ENCODE measurements at regions not wholly inside any gene's neighbourhood (a gene's known extent, or its start where the extent isn't known, plus 50 kb on each side); places are given as distances from the start of the nearest gene placed in this dataset.

DNA sequence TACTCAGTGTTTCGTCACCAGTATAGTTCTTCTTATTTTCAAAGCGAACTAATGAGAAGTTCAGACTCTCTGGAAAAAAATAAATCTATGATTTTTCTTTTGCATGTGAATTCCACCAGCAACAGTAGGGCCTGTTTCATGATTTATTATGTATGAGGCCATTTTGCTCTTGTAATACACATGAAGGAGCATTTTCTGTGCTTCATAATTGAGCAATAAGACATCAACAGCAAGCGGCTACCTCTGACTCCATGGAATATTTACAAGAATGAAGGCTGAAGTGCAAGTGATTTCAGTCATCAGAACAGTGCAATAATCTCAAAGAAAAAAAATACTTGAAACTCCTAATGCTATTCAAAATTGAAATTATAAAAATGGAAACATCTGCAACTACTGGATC lies 282.9 kb upstream of the EDIL3 start:
- ATAC-seq = no peak
- H3K4me3 ChIP-seq = no peak overlapping the region
- H3K36me3 ChIP-seq = no peaks in the 10 kb centered on the region
- no peaks in the 10 kb centered on the region for H3K9me3 ChIP-seq
- H3K4me1 ChIP-seq = no peaks in the 10 kb centered on the region
- no peak overlapping the region for H3K27ac ChIP-seq
- TF ChIP-seq, protein P1, sequence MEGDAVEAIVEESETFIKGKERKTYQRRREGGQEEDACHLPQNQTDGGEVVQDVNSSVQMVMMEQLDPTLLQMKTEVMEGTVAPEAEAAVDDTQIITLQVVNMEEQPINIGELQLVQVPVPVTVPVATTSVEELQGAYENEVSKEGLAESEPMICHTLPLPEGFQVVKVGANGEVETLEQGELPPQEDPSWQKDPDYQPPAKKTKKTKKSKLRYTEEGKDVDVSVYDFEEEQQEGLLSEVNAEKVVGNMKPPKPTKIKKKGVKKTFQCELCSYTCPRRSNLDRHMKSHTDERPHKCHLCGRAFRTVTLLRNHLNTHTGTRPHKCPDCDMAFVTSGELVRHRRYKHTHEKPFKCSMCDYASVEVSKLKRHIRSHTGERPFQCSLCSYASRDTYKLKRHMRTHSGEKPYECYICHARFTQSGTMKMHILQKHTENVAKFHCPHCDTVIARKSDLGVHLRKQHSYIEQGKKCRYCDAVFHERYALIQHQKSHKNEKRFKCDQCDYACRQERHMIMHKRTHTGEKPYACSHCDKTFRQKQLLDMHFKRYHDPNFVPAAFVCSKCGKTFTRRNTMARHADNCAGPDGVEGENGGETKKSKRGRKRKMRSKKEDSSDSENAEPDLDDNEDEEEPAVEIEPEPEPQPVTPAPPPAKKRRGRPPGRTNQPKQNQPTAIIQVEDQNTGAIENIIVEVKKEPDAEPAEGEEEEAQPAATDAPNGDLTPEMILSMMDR (IDR thresholded peaks at IDR 0.05) = no peak
- no peak for TF ChIP-seq POLR2A (IDR thresholded peaks at IDR 0.05)
- H3K27me3 ChIP-seq = no peaks in the 10 kb centered on the region
- no peak for DNase-seq
- intact Hi-C loops (cut with DNase I) = no loop called here
- WGBS (ENCODE audit: insufficient coverage, low coverage, low lambda C conversion rate, missing lambda C conversion rate) = 70% methylated on average over 3 of the region's 3 CpGs

DNA sequence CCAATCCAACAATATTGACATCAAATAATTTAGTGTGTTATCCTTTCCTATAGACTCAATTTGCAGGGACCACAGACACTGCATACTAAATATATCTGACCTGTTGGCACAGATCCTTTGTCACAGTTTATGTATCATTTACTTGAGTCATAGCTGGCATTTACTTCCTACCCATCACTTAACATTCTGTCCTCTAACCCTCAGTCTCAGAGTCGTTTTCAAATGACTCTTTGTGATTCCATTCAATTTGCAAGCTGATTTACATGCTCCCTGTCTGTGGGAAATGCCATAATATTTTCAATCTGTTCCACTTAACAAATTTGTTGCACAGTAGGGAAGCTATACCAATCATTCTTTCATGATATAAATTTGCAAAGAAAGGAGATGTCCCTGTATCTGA lies 265.7 kb upstream of the EDIL3 start:
- H3K36me3 ChIP-seq = no peaks in the 10 kb centered on the region
- ATAC-seq (no peak), DNase-seq (no peak)
- TF ChIP-seq, protein P1 (IDR thresholded peaks at IDR 0.05) = no peak
- TF ChIP-seq POLR2A (IDR thresholded peaks at IDR 0.05) = no peak
- intact Hi-C loops (cut with DNase I) = no loop called here
- H3K4me3 ChIP-seq = no peak overlapping the region
- no peaks in the 10 kb centered on the region for H3K9me3 ChIP-seq
- H3K27ac ChIP-seq = no peak overlapping the region
- WGBS (ENCODE audit: insufficient coverage, low coverage, low lambda C conversion rate, missing lambda C conversion rate) = 5% methylated on average over 1 of the region's 1 CpG
- H3K4me1 ChIP-seq = no peaks in the 10 kb centered on the region
- no peaks in the 10 kb centered on the region for H3K27me3 ChIP-seq

DNA sequence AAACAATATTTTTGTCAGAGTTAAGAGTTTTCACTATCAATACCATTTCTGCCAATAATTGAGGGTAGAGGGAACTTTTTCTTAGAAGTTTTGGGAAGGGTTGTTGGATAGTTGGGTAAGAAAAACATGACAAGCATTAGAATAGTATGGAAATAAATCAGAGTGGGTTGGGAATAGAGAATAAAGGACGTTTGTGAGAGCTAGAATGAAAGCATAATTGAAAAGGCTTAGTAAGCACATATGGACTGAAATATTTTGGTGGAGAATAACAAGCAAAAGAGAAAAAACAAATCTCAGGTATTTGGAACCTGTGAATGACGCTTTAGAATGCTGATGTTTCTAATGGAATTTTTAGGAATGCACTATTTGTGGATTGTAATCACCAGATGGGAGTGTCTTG lies 262.9 kb upstream of the EDIL3 start:
- no peak for TF ChIP-seq POLR2A (IDR thresholded peaks at IDR 0.05)
- TF ChIP-seq, protein P1 (IDR thresholded peaks at IDR 0.05) = no peak
- DNase-seq (no peak), ATAC-seq (no peak)
- H3K9me3 ChIP-seq = no peaks in the 10 kb centered on the region
- H3K36me3 ChIP-seq = no peaks in the 10 kb centered on the region
- intact Hi-C loops (cut with DNase I) = no loop called here
- no peaks in the 10 kb centered on the region for H3K27me3 ChIP-seq
- no peak overlapping the region for H3K4me3 ChIP-seq
- H3K4me1 ChIP-seq = no peaks in the 10 kb centered on the region
- no peak overlapping the region for H3K27ac ChIP-seq
- 32% methylated on average over 2 of the region's 2 CpGs for WGBS (ENCODE audit: insufficient coverage, low coverage, low lambda C conversion rate, missing lambda C conversion rate)

DNA sequence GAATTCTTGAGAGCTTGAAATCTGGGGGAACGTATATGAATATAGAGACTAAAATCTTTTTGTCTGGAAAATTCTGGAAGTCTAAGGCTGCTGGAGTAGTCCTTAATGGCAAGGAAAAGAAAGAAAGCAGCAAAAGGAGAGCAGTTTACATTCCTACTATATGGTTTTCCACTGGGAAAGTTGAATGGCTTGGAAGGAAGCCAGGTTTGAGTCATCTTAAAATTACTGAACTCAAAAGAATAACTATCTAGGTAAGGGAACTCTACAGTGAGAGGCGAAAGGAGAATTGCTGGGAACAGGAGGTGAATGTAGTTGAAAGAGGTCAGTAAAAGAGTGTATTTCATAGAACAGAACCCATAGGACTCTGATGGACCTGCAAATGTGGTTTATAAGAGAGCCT lies 258.1 kb upstream of the EDIL3 start:
- intact Hi-C loops (cut with DNase I) = no loop called here
- H3K36me3 ChIP-seq = no peaks in the 10 kb centered on the region
- H3K27ac ChIP-seq = no peak overlapping the region
- no peaks in the 10 kb centered on the region for H3K27me3 ChIP-seq
- 47% methylated on average over 2 of the region's 2 CpGs for WGBS (ENCODE audit: insufficient coverage, low coverage, low lambda C conversion rate, missing lambda C conversion rate)
- no peak for TF ChIP-seq POLR2A (IDR thresholded peaks at IDR 0.05)
- no peaks in the 10 kb centered on the region for H3K4me1 ChIP-seq
- no peak overlapping the region for H3K4me3 ChIP-seq
- no peaks in the 10 kb centered on the region for H3K9me3 ChIP-seq
- no peak for DNase-seq
- ATAC-seq = no peak

DNA sequence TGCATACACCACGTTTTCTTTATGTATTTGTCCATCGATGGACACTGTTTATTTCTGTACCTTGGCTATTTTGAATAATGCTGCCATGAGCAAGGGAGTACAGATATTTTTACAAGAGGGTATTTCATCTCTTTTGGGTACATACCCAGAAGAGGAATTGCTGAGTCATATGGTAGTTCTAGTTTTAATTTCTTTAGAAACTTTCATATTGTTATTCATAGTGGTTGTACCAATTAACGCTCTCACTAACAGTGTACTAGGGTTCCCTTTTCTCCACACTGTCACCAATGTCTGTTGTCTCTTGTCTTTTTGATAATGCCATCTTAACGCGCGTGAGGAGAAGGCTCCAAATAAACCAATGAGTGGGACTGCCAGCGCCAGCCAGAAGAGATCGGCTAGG lies 257.6 kb upstream of the EDIL3 start:
- intact Hi-C loops (cut with DNase I) = no loop called here

More for the DNA sequence above, 257.6 kb upstream of the EDIL3 start:
- no peaks in the 10 kb centered on the region for H3K36me3 ChIP-seq
- no peaks in the 10 kb centered on the region for H3K9me3 ChIP-seq
- TF ChIP-seq, protein P1 (IDR thresholded peaks at IDR 0.05) = no peak
- TF ChIP-seq POLR2A (IDR thresholded peaks at IDR 0.05) = no peak
- ATAC-seq = no peak
- no peaks in the 10 kb centered on the region for H3K4me1 ChIP-seq
- H3K27ac ChIP-seq = no peak overlapping the region
- H3K4me3 ChIP-seq = no peak overlapping the region
- DNase-seq = no peak
- no peaks in the 10 kb centered on the region for H3K27me3 ChIP-seq
- WGBS (ENCODE audit: insufficient coverage, low coverage, low lambda C conversion rate, missing lambda C conversion rate) = 72% methylated on average over 8 of the region's 8 CpGs
